IMR-90 (cell line): ENCODE measurements at regions not wholly inside any gene's neighbourhood (a gene's known extent, or its start where the extent isn't known, plus 50 kb on each side); places are given as distances from the start of the nearest gene placed in this dataset.

Experiments used
- ATAC-seq: fragments of 200-7000 bp; cut with Tn5 transposase; 2 replicates; pipeline ENCODE4 v1.9.1; 2020; ENCODE audit warnings: low read depth, mild to moderate bottlenecking, moderate library complexity
- BruUV-seq: library from RNA; stranded (reverse); fragments of 400-500 nt; replicated peaks from 2 replicates; lab custom pipeline; 2021; lab: Mats Ljungman, UMichigan
- CTCF ChIA-PET: fragments of 300-600 bp; formaldehyde crosslinking; extraction: SDS; loops from one replicate; lab custom pipeline; 2021; ENCODE audit warnings: antibody characterized with exemption; lab: Yijun Ruan, JAX
- POLR2A ChIA-PET: fragments of 300-600 bp; sonication (Branson Sonifier 250); formaldehyde crosslinking; loops from one replicate; lab custom pipeline; 2022; ENCODE audit warnings: antibody characterized with exemption; ENCODE audit not compliant: unreplicated experiment; lab: Charles Lee
- DNase-seq: peaks from one replicate; pipeline ENCODE4 v3.0.0; 2013
- H2AFZ ChIP-seq: replicated peaks from 2 replicates; pipeline ENCODE3; 2013; ENCODE audit warnings: low read length, mild to moderate bottlenecking; ENCODE audit not compliant: poor library complexity
- H2AK5ac ChIP-seq: 2 replicates; pipeline ENCODE4 v1.6.1; 2013; ENCODE audit warnings: low read depth, low read length, inconsistent platforms
- H2AK9ac ChIP-seq: replicated peaks from 2 replicates; pipeline ENCODE3; 2013; ENCODE audit warnings: mild to moderate bottlenecking, low read depth, low read length, moderate library complexity; ENCODE audit not compliant: poor library complexity
- H2BK120ac ChIP-seq: 2 replicates; pipeline ENCODE4 v1.6.1; 2013; ENCODE audit warnings: low read depth, low read length, inconsistent platforms
- H2BK15ac ChIP-seq: 3 replicates; pipeline ENCODE4 v1.6.1; 2013; ENCODE audit warnings: low read depth, low read length, inconsistent platforms
- H2BK20ac ChIP-seq: 2 replicates; pipeline ENCODE4 v1.6.1; 2013; ENCODE audit warnings: low read depth, mild to moderate bottlenecking, inconsistent platforms, low read length, moderate library complexity
- H2BK5ac ChIP-seq: 2 replicates; pipeline ENCODE4 v1.6.1; 2013; ENCODE audit warnings: mild to moderate bottlenecking, low read depth, low read length, inconsistent platforms; ENCODE audit not compliant: poor library complexity, severe bottlenecking
- H3K14ac ChIP-seq: replicated peaks from 2 replicates; pipeline ENCODE4 v1.6.1; 2013; ENCODE audit warnings: low read depth, low read length, inconsistent platforms
- H3K18ac ChIP-seq: 2 replicates; pipeline ENCODE4 v1.6.1; 2013; ENCODE audit warnings: low read depth, low read length, control low read depth
- H3K23ac ChIP-seq: 2 replicates; pipeline ENCODE4 v1.6.1; 2013; ENCODE audit warnings: low read depth, low read length, inconsistent platforms
- H3K27ac ChIP-seq: 2 replicates; pipeline ENCODE4 v1.5.1; 2013; ENCODE audit warnings: mild to moderate bottlenecking, control low read depth, low read length; ENCODE audit not compliant: insufficient read depth
- H3K27me3 ChIP-seq: 2 replicates; pipeline ENCODE4 v1.6.1; 2013; ENCODE audit warnings: low read length; ENCODE audit not compliant: control insufficient read depth, insufficient read depth
- H3K36me3 ChIP-seq: 2 replicates; pipeline ENCODE4 v1.6.1; 2013; ENCODE audit warnings: low read length, mixed read lengths; ENCODE audit not compliant: control insufficient read depth, insufficient read depth
- H3K4ac ChIP-seq: 2 replicates; pipeline ENCODE4 v1.6.1; 2013; ENCODE audit warnings: low read depth, low read length, inconsistent platforms
- H3K4me1 ChIP-seq: 2 replicates; pipeline ENCODE4 v1.6.1; 2013; ENCODE audit warnings: low read length, mixed read lengths; ENCODE audit not compliant: control insufficient read depth, insufficient read depth
- H3K4me2 ChIP-seq: 2 replicates; pipeline ENCODE4 v1.6.1; 2013; ENCODE audit warnings: low read depth, mild to moderate bottlenecking, control low read depth, low read length, moderate library complexity
- H3K4me3 ChIP-seq: 2 replicates; pipeline ENCODE4 v1.5.1; 2013; ENCODE audit warnings: low read depth, mild to moderate bottlenecking, control low read depth, low read length, moderate library complexity; ENCODE audit not compliant: insufficient read depth
- H3K56ac ChIP-seq: 2 replicates; pipeline ENCODE4 v1.6.1; 2013; ENCODE audit warnings: low read length, inconsistent platforms; ENCODE audit not compliant: insufficient read depth; ENCODE audit errors: extremely low read depth
- H3K79me1 ChIP-seq, 2 experiments: 2 replicates each; pipeline ENCODE4 v1.6.1; 2013; ENCODE audit warnings: low read length in 2 of 2, inconsistent platforms in 1 of 2, low read depth in 1 of 2
- H3K9ac ChIP-seq: 2 replicates; pipeline ENCODE4 v1.6.1; 2013; ENCODE audit warnings: low read depth, low read length, control low read depth
- H3K9me1 ChIP-seq: 2 replicates; pipeline ENCODE4 v1.6.1; 2013; ENCODE audit warnings: low read length, inconsistent platforms; ENCODE audit not compliant: insufficient read depth
- H3K9me3 ChIP-seq: 2 replicates; pipeline ENCODE4 v1.6.1; 2013; ENCODE audit warnings: low read length; ENCODE audit not compliant: control insufficient read depth, insufficient read depth
- H4K20me1 ChIP-seq: 2 replicates; pipeline ENCODE4 v1.6.1; 2013; ENCODE audit warnings: low read length, inconsistent platforms; ENCODE audit not compliant: insufficient read depth
- H4K5ac ChIP-seq: 2 replicates; pipeline ENCODE4 v1.6.1; 2013; ENCODE audit warnings: mild to moderate bottlenecking, low read depth, low read length, control low read depth
- H4K8ac ChIP-seq, 2 experiments: 2 replicates each; pipeline ENCODE4 v1.6.1; 2013; ENCODE audit warnings: low read depth in 2 of 2, low read length in 2 of 2, control low read depth in 1 of 2, inconsistent platforms in 1 of 2
- H4K91ac ChIP-seq: 2 replicates; pipeline ENCODE4 v1.6.1; 2013; ENCODE audit warnings: low read depth, low read length, inconsistent platforms; ENCODE audit not compliant: insufficient read depth
- FOS ChIP-seq: fragments of 150-350 bp; IDR thresholded peaks from 2 replicates; pipeline ENCODE4 v1.6.1; 2016; ENCODE audit warnings: low read depth, low read length
- MXI1 ChIP-seq: IDR thresholded peaks from 2 replicates; pipeline ENCODE4 v1.6.1; 2012; ENCODE audit warnings: low read depth, mild to moderate bottlenecking, low read length, moderate library complexity, borderline replicate concordance
- RAD21 ChIP-seq: IDR thresholded peaks from 2 replicates; pipeline ENCODE4 v1.6.1; 2012; ENCODE audit warnings: low read length, improper control_type of control experiment
- WGBS, 2 experiments: methylation state at CpG; one replicate each; pipeline versions ENCODE4 v1.1.5 to v1.1.7; 2013; ENCODE audit warnings: missing lambda C conversion rate in 2 of 2; ENCODE audit not compliant: insufficient read length in 1 of 2; ENCODE audit errors: extremely low coverage in 2 of 2; 5-methylcytosine and 5-hydroxymethylcytosine counted together
- dilution Hi-C: fragments of 300-500 bp; cut with HindIII; formaldehyde crosslinking; loops from one replicate; pipeline ENCODE4 v1.14.3; 2018; ENCODE audit warnings: low sequenced_read_pairs; ENCODE audit not compliant: unreplicated experiment
- in situ Hi-C: fragments of 300-500 bp; cut with MboI; formaldehyde crosslinking; loops from 3 replicates; pipeline ENCODE4 v1.14.3; 2019; ENCODE audit warnings: low sequenced_read_pairs, inconsistent platforms, mixed read lengths
- intact Hi-C: fragments of 100-400 bp; cut with micrococcal nuclease; formaldehyde crosslinking; loops from 2 replicates; pipeline ENCODE4 v1.10.0; 2022
- TF ChIP-seq, protein P1 (sequence below): fragments of 150-350 bp; IDR thresholded peaks from 2 replicates; pipeline ENCODE4 v1.6.1; 2017; ENCODE audit warnings: mild to moderate bottlenecking, antibody characterized with exemption, low read length, low read depth

- H2AFZ ChIP-seq = no peak overlapping the region
- in situ Hi-C loops = no loop called here
Observed at GRCh38 chr3:159914426-159914825, 74.2 kb upstream of the IL12A start.

More at GRCh38 chr3:159914426-159914825, 74.2 kb upstream of the IL12A start:
- Histone ChIP-seq H4K8ac (peak overlapping the region in 1 of 2 experiments; percentile 66; a peak in 2 of 4 replicates), H3K4me2 (no peak overlapping the region), H2AK5ac (peak overlapping the region; percentile 66; the same call in 1 of the 2 replicates), H3K27me3 (no peaks in the 10 kb centered on the region), H2BK20ac (peak overlapping the region; percentile 67), H3K18ac (peak overlapping the region; percentile 74; the same call in 1 of the 2 replicates), H3K14ac (peak overlapping the region; percentile 14), H3K79me1 (no peaks in the 10 kb centered on the region), H3K9me3 (no peaks in the 10 kb centered on the region; the same call in 1 of the 2 replicates), H3K9ac (no peak overlapping the region), H3K4me3 (no peak overlapping the region), H3K56ac (no peak overlapping the region), H4K5ac (peak overlapping the region; percentile 38), H3K27ac (no peak overlapping the region), H4K20me1 (no peaks in the 10 kb centered on the region), H3K23ac (peak overlapping the region; percentile 0; the same call in 1 of the 2 replicates), H3K9me1 (peaks cover 4% of the 10 kb centered on the region), H4K91ac (peak overlapping the region; percentile 17; the same call in 1 of the 2 replicates), H2AK9ac (no peak overlapping the region), H3K36me3 (no peaks in the 10 kb centered on the region), H3K4ac (peak overlapping the region; percentile 56), H2BK5ac (peak overlapping the region; percentile 25), H2BK15ac (peak overlapping the region; percentile 12; the same call in 1 of the 3 replicates), H3K4me1 (peaks cover 6% of the 10 kb centered on the region), H2BK120ac (peak overlapping the region; percentile 1)
- CTCF ChIA-PET = interaction anchor here (1.1 kb wide), 1 partner anchor 10 kb away, joined by 3 read pairs; no protein-coding TSS in a partner anchor
- 74% methylated on average over 3 of the region's 3 CpGs; no CpG with 5 or more reads in 1 of the 2 experiments for WGBS, 2 experiments
- POLR2A ChIA-PET = no interaction called here
- intact Hi-C loops = no loop called here
- dilution Hi-C loops = no loop called here
- ATAC-seq (peak; percentile 84), DNase-seq (peak; percentile 18)
- no TSS peak for BruUV-seq
- TF ChIP-seq, protein P1, sequence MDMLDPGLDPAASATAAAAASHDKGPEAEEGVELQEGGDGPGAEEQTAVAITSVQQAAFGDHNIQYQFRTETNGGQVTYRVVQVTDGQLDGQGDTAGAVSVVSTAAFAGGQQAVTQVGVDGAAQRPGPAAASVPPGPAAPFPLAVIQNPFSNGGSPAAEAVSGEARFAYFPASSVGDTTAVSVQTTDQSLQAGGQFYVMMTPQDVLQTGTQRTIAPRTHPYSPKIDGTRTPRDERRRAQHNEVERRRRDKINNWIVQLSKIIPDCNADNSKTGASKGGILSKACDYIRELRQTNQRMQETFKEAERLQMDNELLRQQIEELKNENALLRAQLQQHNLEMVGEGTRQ = no peak
- TF ChIP-seq RAD21 (no peak), FOS (no peak), MXI1 (no peak)
